WTC11 (cell line): ENCODE measurements at regions not wholly inside any gene's neighbourhood (a gene's known extent, or its start where the extent isn't known, plus 50 kb on each side); places are given as distances from the start of the nearest gene placed in this dataset.

Experiments
- ATAC-seq: fragments of 200-7000 bp; cut with Tn5 transposase; 2 replicates; pipeline ENCODE4 v1.10.0; 2021; ENCODE audit warnings: mild to moderate bottlenecking, moderate library complexity
- CTCF ChIA-PET: fragments of 300-600 bp; sonication (Branson Sonifier 250); formaldehyde crosslinking; loops from one replicate; lab custom pipeline; 2021; ENCODE audit warnings: antibody characterized with exemption; lab: Charles Lee
- POLR2A ChIA-PET: fragments of 350-600 bp; sonication (Branson Sonifier 250); formaldehyde crosslinking; loops from one replicate; lab custom pipeline; 2021; ENCODE audit warnings: antibody characterized with exemption; lab: Charles Lee
- DNase-seq: peaks from one replicate; pipeline ENCODE4 v3.0.0; 2021; ENCODE audit warnings: low spot score
- H3K27ac Mint-ChIP-seq: 2 replicates; pipeline ENCODE4 v1.8.0; 2021; ENCODE audit warnings: mixed read lengths
- H3K27me3 Mint-ChIP-seq: 2 replicates; pipeline ENCODE4 v1.8.0; 2021; ENCODE audit warnings: low read depth, mild to moderate bottlenecking, moderate library complexity, mixed read lengths
- H3K36me3 Mint-ChIP-seq: 2 replicates; pipeline ENCODE4 v1.8.0; 2021; ENCODE audit warnings: mixed read lengths
- H3K4me1 Mint-ChIP-seq: 2 replicates; pipeline ENCODE4 v1.8.0; 2022; ENCODE audit warnings: mixed read lengths
- H3K4me3 Mint-ChIP-seq: 2 replicates; pipeline ENCODE4 v1.8.0; 2021; ENCODE audit warnings: mild to moderate bottlenecking, moderate library complexity, mixed read lengths
- H3K9me3 Mint-ChIP-seq: 2 replicates; pipeline ENCODE4 v1.8.0; 2021; ENCODE audit warnings: mixed read lengths
- ATF1 ChIP-seq: sonication (generic); formaldehyde crosslinking; IDR thresholded peaks from 2 replicates; pipeline ENCODE4 v1.8.1; 2023; ENCODE audit warnings: mild to moderate bottlenecking, moderate library complexity, missing genetic modification reagents
- CBFB ChIP-seq: sonication (generic); formaldehyde crosslinking; IDR thresholded peaks from 2 replicates; pipeline ENCODE4 v1.8.1; 2022; ENCODE audit warnings: mild to moderate bottlenecking, low read depth, missing genetic modification reagents
- EMX1 ChIP-seq: fragments of 250-450 bp; sonication (Bioruptor Pico); IDR thresholded peaks from 2 replicates; pipeline ENCODE4 v1.8.0; 2021; ENCODE audit warnings: mild to moderate bottlenecking
- ERG ChIP-seq: fragments of 250-450 bp; sonication (Bioruptor Pico); IDR thresholded peaks from 2 replicates; pipeline ENCODE4 v1.8.0; 2021; ENCODE audit warnings: mild to moderate bottlenecking
- ETV6 ChIP-seq: sonication (generic); formaldehyde crosslinking; IDR thresholded peaks from 2 replicates; pipeline ENCODE4 v1.8.1; 2022; ENCODE audit warnings: mild to moderate bottlenecking, missing genetic modification reagents
- FOXP1 ChIP-seq: sonication (generic); formaldehyde crosslinking; IDR thresholded peaks from 2 replicates; pipeline ENCODE4 v1.8.0; 2022; ENCODE audit warnings: missing genetic modification reagents, mild to moderate bottlenecking, moderate library complexity, borderline replicate concordance
- KAT7 ChIP-seq: sonication (generic); formaldehyde crosslinking; IDR thresholded peaks from 2 replicates; pipeline ENCODE4 v1.8.1; 2023; ENCODE audit warnings: missing genetic modification reagents, mild to moderate bottlenecking, borderline replicate concordance
- NFATC4 ChIP-seq: fragments of 250-450 bp; sonication (Bioruptor Pico); IDR thresholded peaks from 2 replicates; pipeline ENCODE4 v1.9.0; 2021; ENCODE audit warnings: mild to moderate bottlenecking
- NFE2L1 ChIP-seq: sonication (generic); formaldehyde crosslinking; IDR thresholded peaks from 2 replicates; pipeline ENCODE4 v1.8.1; 2023; ENCODE audit warnings: missing genetic modification reagents
- NR2C2 ChIP-seq: sonication (generic); formaldehyde crosslinking; IDR thresholded peaks from 2 replicates; pipeline ENCODE4 v1.8.0; 2022; ENCODE audit warnings: mild to moderate bottlenecking, missing genetic modification reagents
- RORB ChIP-seq: fragments of 250-450 bp; sonication (Bioruptor Pico); IDR thresholded peaks from 2 replicates; pipeline ENCODE4 v1.9.0; 2021; ENCODE audit warnings: mild to moderate bottlenecking
- SP1 ChIP-seq: sonication (generic); formaldehyde crosslinking; conservative IDR thresholded peaks from 2 replicates; pipeline ENCODE4 v1.8.1; 2022; ENCODE audit warnings: missing genetic modification reagents
- STAT6 ChIP-seq: sonication (generic); formaldehyde crosslinking; conservative IDR thresholded peaks from 2 replicates; pipeline ENCODE4 v1.8.1; 2023; ENCODE audit warnings: mild to moderate bottlenecking, low read depth, missing genetic modification reagents, moderate library complexity
- ZNF232 ChIP-seq: sonication (generic); formaldehyde crosslinking; IDR thresholded peaks from 2 replicates; pipeline ENCODE4 v1.8.0; 2022; ENCODE audit warnings: mild to moderate bottlenecking, missing genetic modification reagents
- ZNF317 ChIP-seq: sonication (generic); formaldehyde crosslinking; IDR thresholded peaks from 2 replicates; pipeline ENCODE4 v1.8.1; 2023; ENCODE audit warnings: low read depth, mild to moderate bottlenecking, moderate library complexity, missing genetic modification reagents, borderline replicate concordance
- ZNF396 ChIP-seq: fragments of 250-450 bp; sonication (Bioruptor Pico); IDR thresholded peaks from 2 replicates; pipeline ENCODE4 v1.8.0; 2021; ENCODE audit warnings: mild to moderate bottlenecking, moderate library complexity, borderline replicate concordance
- ZNF423 ChIP-seq: fragments of 250-450 bp; sonication (Bioruptor Pico); IDR thresholded peaks from 2 replicates; pipeline ENCODE4 v2.1.2; 2022; ENCODE audit warnings: mild to moderate bottlenecking, moderate library complexity
- ZSCAN18 ChIP-seq: fragments of 250-450 bp; sonication (Bioruptor Pico); IDR thresholded peaks from 2 replicates; pipeline ENCODE4 v2.1.2; 2022; ENCODE audit warnings: mild to moderate bottlenecking, moderate library complexity
- TF ChIP-seq, protein P1 (sequence below): sonication (generic); formaldehyde crosslinking; IDR thresholded peaks from 2 replicates; pipeline ENCODE4 v1.8.1; 2023; ENCODE audit warnings: mild to moderate bottlenecking, missing genetic modification reagents
- TF ChIP-seq, protein P2 (sequence below): sonication (generic); formaldehyde crosslinking; IDR thresholded peaks from 2 replicates; pipeline ENCODE4 v1.8.1; 2023; ENCODE audit warnings: mild to moderate bottlenecking, missing genetic modification reagents
- TF ChIP-seq, protein P3 (sequence below): sonication (generic); formaldehyde crosslinking; IDR thresholded peaks from 2 replicates; pipeline ENCODE4 v1.8.0; 2022; ENCODE audit warnings: mild to moderate bottlenecking, missing genetic modification reagents
- TF ChIP-seq, protein P4 (sequence below): sonication (generic); formaldehyde crosslinking; IDR thresholded peaks from 2 replicates; pipeline ENCODE4 v1.8.0; 2022; ENCODE audit warnings: mild to moderate bottlenecking, missing genetic modification reagents

DNA sequence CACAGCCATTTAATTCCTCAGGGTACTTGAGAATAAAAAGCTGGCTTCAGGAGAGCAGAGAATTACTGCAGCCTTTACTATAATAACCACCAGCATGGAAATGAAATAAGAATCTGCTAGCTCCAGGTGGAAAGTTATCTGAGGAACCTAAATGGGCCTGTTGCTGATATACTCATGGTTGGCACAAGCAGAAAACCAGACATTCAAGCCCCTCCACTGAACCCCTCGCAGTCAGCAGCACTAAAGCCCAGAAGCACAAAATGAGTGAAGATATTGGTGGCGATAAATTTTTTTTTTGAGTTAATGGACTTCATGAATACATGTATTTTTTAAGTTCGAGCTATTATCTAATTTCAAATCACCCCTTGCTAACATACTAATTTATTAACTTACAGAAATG lies 303.9 kb upstream of the NRP1 start (continued):
- TF ChIP-seq, protein P1, sequence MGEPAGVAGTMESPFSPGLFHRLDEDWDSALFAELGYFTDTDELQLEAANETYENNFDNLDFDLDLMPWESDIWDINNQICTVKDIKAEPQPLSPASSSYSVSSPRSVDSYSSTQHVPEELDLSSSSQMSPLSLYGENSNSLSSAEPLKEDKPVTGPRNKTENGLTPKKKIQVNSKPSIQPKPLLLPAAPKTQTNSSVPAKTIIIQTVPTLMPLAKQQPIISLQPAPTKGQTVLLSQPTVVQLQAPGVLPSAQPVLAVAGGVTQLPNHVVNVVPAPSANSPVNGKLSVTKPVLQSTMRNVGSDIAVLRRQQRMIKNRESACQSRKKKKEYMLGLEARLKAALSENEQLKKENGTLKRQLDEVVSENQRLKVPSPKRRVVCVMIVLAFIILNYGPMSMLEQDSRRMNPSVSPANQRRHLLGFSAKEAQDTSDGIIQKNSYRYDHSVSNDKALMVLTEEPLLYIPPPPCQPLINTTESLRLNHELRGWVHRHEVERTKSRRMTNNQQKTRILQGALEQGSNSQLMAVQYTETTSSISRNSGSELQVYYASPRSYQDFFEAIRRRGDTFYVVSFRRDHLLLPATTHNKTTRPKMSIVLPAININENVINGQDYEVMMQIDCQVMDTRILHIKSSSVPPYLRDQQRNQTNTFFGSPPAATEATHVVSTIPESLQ (CRISPR knock-in tag), result no peak
- TF ChIP-seq, protein P2, sequence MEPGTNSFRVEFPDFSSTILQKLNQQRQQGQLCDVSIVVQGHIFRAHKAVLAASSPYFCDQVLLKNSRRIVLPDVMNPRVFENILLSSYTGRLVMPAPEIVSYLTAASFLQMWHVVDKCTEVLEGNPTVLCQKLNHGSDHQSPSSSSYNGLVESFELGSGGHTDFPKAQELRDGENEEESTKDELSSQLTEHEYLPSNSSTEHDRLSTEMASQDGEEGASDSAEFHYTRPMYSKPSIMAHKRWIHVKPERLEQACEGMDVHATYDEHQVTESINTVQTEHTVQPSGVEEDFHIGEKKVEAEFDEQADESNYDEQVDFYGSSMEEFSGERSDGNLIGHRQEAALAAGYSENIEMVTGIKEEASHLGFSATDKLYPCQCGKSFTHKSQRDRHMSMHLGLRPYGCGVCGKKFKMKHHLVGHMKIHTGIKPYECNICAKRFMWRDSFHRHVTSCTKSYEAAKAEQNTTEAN (CRISPR knock-in tag), result no peak

DNA sequence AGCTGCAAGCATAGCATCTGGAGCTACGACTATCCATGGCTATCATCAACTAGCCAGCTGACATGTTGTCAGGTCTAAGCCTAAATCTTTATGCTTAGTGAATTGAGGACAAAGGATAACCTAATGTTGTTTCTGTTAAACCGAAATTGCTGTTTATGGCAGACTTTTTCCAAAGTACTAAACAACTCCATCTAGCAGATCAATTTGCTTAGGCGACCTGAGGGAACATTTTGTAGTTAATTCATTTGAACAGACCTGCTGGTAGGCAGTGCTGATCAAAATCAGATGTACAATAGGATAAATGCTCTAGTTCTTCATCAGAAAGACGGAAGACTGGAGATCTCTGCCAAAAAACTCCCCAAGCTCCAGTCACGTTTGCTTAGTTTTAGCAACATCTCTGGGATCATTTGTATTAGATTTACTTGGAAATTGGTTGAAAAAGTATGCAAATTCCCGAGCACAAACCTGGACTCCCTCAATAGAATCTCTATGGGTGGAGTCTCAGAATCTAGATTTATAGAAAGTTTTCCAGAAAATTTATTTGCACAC lies 301.6 kb upstream of the NRP1 start:
- H3K36me3 Mint-ChIP-seq, result no peaks in the 10 kb centered on the region
- ChIA-PET CTCF (no interaction called here), POLR2A (no interaction called here)
- H3K27me3 Mint-ChIP-seq, result no peaks in the 10 kb centered on the region
- DNase-seq, result no peak
- H3K9me3 Mint-ChIP-seq, result no peaks in the 10 kb centered on the region; the same call in 1 of the 2 replicates
- no peaks in the 10 kb centered on the region for H3K4me1 Mint-ChIP-seq
- H3K27ac Mint-ChIP-seq, result no peak overlapping the region
- no peak for TF ChIP-seq NFE2L1
- TF ChIP-seq KAT7, result no peak
- TF ChIP-seq ZNF317 (CRISPR knock-in tag), result no peak
- no peak for TF ChIP-seq ETV6 (CRISPR knock-in tag)
- no peak for TF ChIP-seq FOXP1
- no peak for TF ChIP-seq ZSCAN18 (CRISPR knock-in tag)
- TF ChIP-seq, protein P2 (CRISPR knock-in tag), result no peak
- TF ChIP-seq NR2C2, result no peak
- no peak for TF ChIP-seq ZNF232
- TF ChIP-seq EMX1, result no peak
- TF ChIP-seq ERG (CRISPR knock-in tag), result no peak
- ATAC-seq, result no peak
- no peak overlapping the region for H3K4me3 Mint-ChIP-seq

DNA sequence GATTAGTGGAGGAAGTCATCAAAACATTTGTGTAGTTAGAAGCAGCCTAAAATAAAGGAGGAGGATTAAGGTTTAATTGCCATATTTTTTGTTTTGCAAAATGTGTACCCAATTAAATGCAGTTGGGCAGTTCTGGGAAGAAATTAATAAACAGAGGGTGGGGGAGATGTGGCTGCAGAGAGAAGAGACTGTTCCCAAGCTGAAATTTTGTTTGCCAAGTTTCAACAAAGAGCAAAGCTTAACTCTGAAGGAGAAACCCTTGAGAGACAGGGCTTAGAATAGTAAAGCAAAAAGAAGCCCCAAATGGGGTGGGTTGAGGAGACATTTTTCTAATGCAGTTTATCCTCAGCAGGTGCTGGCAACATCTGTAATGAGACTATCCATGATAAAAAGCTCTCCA lies 298.0 kb upstream of the NRP1 start:
- Mint-ChIP-seq H3K27me3 (no peaks in the 10 kb centered on the region), H3K4me1 (no peaks in the 10 kb centered on the region), H3K27ac (no peak overlapping the region), H3K4me3 (no peak overlapping the region), H3K36me3 (no peaks in the 10 kb centered on the region), H3K9me3 (no peaks in the 10 kb centered on the region; the same call in 1 of the 2 replicates)
- no peak for ATAC-seq
- no peak for DNase-seq
- CTCF ChIA-PET, result no interaction called here
- POLR2A ChIA-PET, result no interaction called here
- TF ChIP-seq SP1 (CRISPR knock-in tag), result no peak
- TF ChIP-seq, protein P3, sequence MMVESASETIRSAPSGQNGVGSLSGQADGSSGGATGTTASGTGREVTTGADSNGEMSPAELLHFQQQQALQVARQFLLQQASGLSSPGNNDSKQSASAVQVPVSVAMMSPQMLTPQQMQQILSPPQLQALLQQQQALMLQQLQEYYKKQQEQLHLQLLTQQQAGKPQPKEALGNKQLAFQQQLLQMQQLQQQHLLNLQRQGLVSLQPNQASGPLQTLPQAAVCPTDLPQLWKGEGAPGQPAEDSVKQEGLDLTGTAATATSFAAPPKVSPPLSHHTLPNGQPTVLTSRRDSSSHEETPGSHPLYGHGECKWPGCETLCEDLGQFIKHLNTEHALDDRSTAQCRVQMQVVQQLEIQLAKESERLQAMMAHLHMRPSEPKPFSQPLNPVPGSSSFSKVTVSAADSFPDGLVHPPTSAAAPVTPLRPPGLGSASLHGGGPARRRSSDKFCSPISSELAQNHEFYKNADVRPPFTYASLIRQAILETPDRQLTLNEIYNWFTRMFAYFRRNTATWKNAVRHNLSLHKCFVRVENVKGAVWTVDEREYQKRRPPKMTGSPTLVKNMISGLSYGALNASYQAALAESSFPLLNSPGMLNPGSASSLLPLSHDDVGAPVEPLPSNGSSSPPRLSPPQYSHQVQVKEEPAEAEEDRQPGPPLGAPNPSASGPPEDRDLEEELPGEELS (CRISPR knock-in tag), result no peak
- TF ChIP-seq RORB (CRISPR knock-in tag), result no peak
- no peak for TF ChIP-seq STAT6 (CRISPR knock-in tag)
- TF ChIP-seq CBFB, result no peak
- no peak for TF ChIP-seq NFATC4 (CRISPR knock-in tag)
- no peak for TF ChIP-seq ZNF396
- TF ChIP-seq ATF1 (CRISPR knock-in tag), result no peak
- TF ChIP-seq, protein P4, sequence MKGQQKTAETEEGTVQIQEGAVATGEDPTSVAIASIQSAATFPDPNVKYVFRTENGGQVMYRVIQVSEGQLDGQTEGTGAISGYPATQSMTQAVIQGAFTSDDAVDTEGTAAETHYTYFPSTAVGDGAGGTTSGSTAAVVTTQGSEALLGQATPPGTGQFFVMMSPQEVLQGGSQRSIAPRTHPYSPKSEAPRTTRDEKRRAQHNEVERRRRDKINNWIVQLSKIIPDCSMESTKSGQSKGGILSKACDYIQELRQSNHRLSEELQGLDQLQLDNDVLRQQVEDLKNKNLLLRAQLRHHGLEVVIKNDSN (CRISPR knock-in tag), result no peak
- no peak for TF ChIP-seq ZNF423 (CRISPR knock-in tag)
